GM12892 (cell line): ENCODE measurements at regions not wholly inside any gene's neighbourhood (a gene's known extent, or its start where the extent isn't known, plus 50 kb on each side); places are given as distances from the start of the nearest gene placed in this dataset.

ENCODE experiments used
- POLR2A ChIP-seq: IDR thresholded peaks from 2 replicates; pipeline ENCODE4 v1.6.1; 2011; ENCODE audit warnings: low read depth, low read length, control low read depth
- POLR2AphosphoS5 ChIP-seq: IDR thresholded peaks from 2 replicates; pipeline ENCODE4 v1.6.1; 2011; ENCODE audit warnings: low read depth, low read length, control low read depth
- TAF1 ChIP-seq: IDR thresholded peaks from 2 replicates; pipeline ENCODE4 v1.6.1; 2011; ENCODE audit warnings: low read depth, mild to moderate bottlenecking, control low read depth, low read length, borderline replicate concordance

DNA sequence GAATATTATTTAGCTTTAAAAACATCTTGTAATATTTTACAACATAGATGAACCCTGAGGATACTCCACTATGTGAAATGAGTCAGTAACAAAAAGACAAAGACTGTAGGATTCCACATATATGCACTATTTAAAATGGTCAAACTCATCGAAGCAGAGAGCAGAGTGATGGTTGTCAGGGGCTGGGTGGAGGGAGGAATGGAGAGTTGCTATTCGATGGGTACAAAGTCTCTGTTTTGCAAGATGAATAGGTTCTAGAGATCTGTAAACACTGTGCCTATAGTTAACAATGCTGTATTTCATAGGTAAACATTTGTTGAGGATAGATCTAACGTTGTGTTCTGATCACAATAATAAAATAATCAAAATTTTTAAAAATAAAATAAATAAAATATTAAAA lies 1675.9 kb upstream of the CELF4 start:
- no peak for TF ChIP-seq POLR2A
- TF ChIP-seq POLR2AphosphoS5: no peak
- no peak for TF ChIP-seq TAF1
